GM19025 (cell line): ENCODE measurements at regions not wholly inside any gene's neighbourhood (a gene's known extent, or its start where the extent isn't known, plus 50 kb on each side); places are given as distances from the start of the nearest gene placed in this dataset.
"Not testable (repeated sequence)": the region's sequence is repeated elsewhere in the genome, so short reads cannot be mapped to it uniquely, and the experiment has no call there.

Experiments used
- ATAC-seq: cut with Tn5 transposase; IDR thresholded peaks from one replicate; pipeline ENCODE4 v1.9.1; 2021; ENCODE audit warnings: mild to moderate bottlenecking, low read depth, moderate library complexity; ENCODE audit not compliant: unreplicated experiment

DNA sequence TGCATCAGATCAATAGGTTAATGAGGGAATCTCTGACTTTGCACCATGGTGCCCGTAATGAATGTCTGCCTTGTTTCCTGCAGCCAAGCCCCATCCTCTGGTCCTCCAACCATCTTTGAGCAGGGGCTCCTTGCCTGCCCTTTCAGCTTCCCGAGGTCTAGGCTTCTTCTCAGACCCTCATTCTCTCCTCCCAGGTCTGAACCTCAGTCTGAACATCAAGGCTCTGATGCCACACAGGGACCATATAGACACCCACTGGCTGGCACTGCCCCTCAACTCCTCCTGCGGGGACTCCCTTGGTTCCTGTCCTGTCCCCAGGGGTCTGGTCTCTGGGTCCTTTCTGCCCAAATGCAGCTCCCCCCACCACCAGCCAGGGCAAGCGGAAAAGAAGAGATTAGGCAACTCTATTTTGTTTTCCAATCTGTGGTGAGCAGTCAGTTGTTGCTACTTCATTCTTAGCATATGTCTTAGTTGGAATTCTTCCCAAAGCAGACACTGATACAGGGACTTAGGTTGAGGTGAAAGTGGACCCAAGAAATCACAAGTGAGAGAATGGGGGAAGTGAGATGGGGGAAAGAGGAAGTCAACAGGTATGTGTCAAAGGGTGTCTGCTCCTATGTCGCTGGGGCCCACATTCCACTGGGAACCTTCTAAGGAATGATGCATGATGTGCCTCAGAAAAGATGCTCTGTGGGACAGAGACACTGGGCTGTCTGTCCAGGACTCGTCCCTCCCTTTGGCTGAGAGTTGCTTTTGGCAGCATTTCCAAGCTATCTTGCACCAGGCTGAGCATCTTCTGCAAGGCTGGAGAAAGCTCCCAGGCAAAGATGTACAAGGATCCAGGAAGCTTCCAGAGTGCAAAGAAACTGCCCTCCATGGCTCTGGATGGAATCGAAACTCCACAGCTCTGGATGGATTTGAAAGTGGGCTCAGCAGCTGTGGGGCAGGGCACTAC, 1096.5 kb upstream of the TMEM132C start:
- ATAC-seq = no peak

DNA sequence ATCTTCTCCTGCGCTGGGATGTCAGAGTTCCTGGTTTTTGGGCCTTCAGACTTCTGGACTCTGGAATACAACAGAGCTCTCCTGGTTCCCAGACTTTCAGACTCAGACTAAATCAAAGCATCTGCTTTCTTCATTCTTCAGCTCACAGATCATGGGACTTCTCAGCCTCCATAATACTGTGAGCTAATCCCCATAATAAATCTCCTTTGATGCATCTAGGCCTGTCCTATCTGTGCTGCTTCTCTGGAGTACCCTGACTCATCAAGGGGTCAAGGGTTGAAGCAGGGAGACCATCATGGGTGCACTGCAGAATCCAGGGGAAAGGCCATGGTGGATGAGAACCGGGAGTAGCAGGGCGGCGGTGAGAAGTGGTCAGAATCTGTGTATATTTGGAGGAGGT, 1094.1 kb upstream of the TMEM132C start:
- no peak for ATAC-seq

GRCh38 chr12:127173971-127174370, 1093.0 kb upstream of the TMEM132C start:
- not testable (repeated sequence) for ATAC-seq

DNA sequence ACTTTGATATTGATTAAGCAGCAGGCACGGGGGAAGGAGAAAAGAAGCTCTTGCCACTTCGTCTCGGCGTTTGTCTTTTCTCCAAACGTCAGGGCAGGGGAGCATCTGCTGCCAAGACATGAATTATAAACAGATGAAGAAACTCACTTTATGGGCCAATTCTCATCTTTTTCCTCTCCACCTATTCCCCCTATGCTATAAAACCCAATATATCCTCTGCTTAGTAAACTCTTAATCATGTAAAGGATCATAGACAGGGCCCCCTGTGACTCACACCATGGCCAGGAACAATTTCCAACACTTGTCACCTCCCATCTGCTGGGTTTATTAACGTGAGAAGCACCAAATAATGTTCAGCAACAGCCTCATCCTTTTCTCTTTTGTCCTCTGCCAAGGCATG, 1092.1 kb upstream of the TMEM132C start:
- no peak for ATAC-seq

DNA sequence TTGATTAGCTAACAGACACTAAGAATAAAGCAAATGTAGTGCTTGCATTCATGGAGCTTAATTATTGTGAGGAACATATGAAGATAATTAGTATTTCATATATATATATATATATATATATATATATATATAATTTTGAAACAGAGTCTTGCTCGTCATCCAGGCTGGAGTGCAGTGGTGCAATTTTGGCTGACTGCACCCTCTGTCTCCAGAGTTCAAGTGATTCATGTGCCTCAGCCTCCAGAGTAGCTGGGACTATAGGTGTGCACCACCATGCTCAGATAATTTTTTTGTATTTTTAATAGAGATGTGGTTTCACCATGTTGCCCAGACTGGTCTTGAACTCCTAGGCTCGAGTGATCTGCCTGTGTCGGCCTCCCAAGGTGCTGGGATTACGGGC, 1091.6 kb upstream of the TMEM132C start:
- ATAC-seq = no peak

GRCh38 chr12:127176804-127177203, 1090.2 kb upstream of the TMEM132C start:
- ATAC-seq = no peak

GRCh38 chr12:127178052-127178451, 1088.9 kb upstream of the TMEM132C start:
- ATAC-seq = no peak

- ATAC-seq = no peak
Observed at GRCh38 chr12:127178463-127178862, 1088.5 kb upstream of the TMEM132C start.

GRCh38 chr12:127179176-127179575, 1087.8 kb upstream of the TMEM132C start:
- ATAC-seq = no peak

- ATAC-seq = no peak
Observed at GRCh38 chr12:127182018-127182417, 1085.0 kb upstream of the TMEM132C start.

DNA sequence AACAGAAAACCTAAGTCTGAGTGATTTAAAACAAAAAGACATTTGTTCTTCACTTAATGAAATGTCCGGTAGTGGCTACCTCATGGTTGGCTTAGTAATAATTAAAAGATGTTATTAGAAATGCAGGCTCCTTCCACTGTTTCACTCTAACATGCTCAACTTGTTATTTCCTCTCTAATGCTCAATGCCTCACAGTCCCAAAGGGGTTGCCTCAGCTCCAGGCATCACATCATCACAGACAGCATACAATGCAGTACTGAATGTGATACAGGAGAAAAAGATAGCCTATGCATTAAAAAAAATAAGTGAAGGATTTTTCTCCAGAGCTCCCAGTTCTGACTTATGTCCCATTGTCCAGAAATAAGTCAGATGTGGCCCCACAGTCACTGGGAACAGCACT, 1077.0 kb upstream of the TMEM132C start:
- no peak for ATAC-seq

- ATAC-seq = no peak
Observed at GRCh38 chr12:127191129-127191528, 1075.8 kb upstream of the TMEM132C start.

GRCh38 chr12:127192391-127192790, 1074.6 kb upstream of the TMEM132C start:
- no peak for ATAC-seq

DNA sequence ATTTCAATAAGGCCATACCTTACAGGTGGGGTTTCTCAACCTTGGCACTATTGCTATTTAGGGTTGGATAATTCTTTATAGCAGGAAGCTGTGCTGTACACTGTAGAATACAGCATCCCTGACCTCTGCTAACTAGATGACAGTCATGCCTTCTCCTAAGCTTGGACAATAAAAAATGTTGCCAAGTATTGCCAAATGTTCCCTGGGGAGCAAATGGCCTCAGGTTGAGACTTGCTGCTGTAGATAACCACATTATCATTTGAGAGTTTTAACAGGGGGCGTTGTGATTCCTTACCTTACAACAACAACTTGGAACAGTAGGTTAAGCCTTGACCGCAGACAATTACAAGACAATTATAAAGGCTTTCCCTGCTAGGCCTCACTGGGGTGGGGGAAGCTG, 1073.6 kb upstream of the TMEM132C start:
- ATAC-seq = no peak

DNA sequence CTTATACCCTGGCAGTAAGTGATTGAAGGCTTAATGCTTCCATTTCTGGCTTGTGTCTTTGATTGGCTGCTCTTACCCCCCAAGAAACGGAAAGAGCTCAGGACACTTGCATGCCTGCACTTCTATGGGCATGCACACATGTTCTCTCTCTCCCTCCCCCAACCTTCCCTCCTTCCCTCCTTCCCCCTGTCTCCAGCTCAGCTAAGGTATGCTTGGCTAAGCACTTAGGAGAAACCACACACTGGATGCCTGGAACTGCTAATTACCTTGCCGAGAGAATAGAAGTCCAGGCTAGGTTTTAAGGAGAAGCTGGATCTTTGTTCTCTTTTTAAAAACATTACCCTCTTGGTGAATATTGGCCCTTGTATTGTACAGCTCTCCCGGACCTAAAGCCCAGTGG, 1072.8 kb upstream of the TMEM132C start:
- no peak for ATAC-seq

DNA sequence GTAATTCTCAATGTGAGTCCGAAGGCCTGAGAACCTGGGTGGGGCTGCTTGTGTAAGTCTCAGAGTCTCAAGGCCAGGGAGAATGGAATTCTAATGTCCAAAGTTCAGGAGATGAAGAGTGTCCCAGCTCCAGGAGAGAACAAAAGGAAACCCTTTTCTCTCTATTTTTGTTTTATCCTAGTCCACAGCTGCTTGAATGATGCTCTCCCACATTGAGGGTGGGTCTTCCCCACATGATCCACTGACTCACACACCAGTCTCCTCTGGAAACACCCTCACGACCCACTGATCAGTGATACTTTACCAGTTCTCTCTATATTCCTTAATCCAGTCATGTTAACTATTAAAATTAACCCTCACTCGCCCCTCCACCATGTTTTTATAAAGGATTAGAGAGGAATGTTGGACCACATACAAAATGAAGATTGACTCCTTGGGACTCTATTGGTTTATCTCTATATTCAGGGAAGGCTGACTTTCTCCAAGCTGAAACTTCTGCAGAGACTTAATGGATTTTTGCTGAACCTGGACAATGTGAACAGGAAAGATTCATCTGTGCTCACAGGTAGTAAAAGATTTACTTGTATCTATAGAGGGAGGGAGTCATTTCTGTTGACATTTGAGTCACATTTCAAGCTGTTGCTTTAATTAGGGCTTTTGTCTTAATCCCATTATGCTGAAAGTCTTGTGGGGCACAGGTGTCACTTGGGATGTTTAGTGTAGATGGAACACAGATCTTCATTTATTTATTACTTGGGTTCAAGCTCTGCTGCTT, 1061.0 kb upstream of the TMEM132C start:
- no peak for ATAC-seq

DNA sequence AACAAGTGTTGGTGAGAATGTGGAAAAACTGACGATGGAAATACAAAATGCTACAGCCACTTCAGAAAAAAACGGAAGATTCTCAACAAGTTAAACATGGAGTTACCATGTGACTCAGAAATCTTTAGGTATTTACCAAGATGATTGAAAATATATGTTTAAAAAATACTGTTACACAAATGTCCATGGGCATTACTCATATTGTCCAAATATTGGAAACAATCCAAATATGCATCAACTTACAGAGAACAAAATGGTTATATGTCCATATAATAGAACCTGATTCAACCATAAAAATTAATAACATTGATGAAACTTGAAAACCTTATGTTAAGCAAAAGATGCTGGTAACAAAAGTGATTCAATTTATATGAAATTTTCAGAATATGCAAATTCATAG, 1057.7 kb upstream of the TMEM132C start:
- no peak for ATAC-seq

DNA sequence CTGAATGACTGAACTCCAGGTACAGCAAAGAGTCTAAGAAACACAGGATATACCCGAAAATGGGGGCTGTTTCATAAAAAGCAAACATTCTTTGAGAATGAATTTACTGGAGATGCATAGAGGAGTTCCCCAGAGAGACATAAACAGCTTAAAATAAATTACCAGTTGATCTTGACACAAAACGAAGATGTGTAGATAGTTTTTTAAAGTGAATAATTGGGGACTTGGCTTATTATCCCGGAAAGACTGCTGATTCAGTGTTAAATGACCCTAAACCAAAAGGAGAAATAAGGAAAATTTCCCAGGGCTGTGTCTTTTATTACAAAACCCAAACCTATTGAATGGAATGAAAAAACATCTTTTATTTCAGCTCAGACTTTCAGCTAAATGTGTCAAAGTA, 1052.8 kb upstream of the TMEM132C start:
- ATAC-seq = no peak

DNA sequence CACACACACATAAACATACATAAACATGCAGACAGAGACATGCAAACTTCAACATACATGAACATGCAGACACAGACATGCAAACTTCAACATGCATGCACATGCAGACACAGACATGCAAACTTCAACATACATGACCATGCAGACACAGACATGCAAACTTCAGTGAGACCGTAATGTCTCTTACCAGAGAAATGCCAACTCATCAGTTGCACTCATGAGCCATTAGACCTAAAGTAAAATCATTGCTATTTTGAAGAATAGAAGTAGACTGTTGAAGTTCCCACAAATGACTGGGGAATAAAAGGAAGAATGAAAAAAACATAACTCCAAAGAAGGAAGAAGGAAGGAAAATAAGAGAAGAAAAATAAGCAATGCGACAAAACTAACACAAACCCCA, 1044.0 kb upstream of the TMEM132C start:
- ATAC-seq = no peak

DNA sequence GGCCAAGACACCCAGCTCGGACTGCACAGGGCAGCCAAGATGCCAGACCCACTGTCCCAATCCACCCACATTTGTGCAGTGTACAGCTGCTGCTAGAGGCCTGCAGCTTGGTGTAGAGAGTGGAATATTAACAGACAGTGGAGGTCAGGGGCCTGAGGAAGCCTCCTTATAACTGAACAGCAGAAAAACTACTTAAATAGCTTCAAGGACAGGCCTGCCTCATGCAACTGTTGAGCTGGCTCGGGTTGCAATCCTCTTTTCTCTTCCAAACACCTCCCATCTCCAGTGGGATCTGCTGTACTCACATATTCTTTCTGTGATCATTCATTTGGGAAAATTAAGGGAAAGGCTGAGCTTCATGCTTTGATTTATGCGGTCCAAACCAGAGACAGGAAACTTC, 1043.2 kb upstream of the TMEM132C start:
- no peak for ATAC-seq

GRCh38 chr12:127230843-127231260, 1036.1 kb upstream of the TMEM132C start:
- no peak for ATAC-seq

DNA sequence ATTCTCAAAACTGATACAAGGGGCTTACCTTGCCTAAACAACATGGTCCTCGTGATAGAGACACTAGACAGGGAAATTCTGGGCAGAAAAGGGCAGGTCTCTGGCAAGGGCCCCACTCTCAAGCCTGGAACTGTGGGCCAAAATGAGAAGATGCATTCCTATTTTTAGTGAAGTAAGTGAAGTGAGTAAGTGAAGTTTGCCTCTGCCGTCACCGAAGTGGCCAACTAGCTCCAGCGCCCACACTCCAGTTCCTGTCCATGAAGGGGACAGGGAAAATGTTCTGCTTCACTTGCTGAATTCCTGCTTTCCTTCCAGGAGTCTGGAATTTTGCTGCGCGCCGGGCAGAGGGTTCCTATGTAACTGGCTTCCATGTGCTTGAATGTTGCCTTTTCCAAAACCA, 1035.6 kb upstream of the TMEM132C start:
- ATAC-seq = no peak
